ENCODE measurements at regions not wholly inside any gene's neighbourhood (a gene's known extent, or its start where the extent isn't known, plus 50 kb on each side); places are given as distances from the start of the nearest gene placed in this dataset.

DNA sequence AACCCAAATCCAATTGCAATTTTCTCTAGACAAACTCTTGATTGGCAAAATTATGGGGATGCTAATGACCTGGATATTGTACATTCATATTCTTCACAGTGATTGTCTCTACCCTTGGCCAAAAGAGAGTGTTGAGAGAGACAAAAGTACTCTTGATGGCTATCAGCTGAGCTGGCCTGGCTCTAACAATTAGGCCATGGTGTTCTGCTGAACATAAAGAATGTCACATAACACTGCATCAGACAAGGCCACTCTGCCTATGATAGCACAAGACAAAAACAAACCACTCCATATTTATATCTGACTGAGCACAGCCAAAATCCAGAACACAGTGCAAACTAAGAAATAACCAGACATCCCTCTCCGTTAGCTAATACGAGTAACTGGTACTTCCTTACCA, 101.7 kb downstream of the ADAMTS1 start:
- TF ChIP-seq, protein P1, sequence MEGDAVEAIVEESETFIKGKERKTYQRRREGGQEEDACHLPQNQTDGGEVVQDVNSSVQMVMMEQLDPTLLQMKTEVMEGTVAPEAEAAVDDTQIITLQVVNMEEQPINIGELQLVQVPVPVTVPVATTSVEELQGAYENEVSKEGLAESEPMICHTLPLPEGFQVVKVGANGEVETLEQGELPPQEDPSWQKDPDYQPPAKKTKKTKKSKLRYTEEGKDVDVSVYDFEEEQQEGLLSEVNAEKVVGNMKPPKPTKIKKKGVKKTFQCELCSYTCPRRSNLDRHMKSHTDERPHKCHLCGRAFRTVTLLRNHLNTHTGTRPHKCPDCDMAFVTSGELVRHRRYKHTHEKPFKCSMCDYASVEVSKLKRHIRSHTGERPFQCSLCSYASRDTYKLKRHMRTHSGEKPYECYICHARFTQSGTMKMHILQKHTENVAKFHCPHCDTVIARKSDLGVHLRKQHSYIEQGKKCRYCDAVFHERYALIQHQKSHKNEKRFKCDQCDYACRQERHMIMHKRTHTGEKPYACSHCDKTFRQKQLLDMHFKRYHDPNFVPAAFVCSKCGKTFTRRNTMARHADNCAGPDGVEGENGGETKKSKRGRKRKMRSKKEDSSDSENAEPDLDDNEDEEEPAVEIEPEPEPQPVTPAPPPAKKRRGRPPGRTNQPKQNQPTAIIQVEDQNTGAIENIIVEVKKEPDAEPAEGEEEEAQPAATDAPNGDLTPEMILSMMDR (IDR thresholded peaks at IDR 0.05) = no peak
- no peak for TF ChIP-seq POLR2A (IDR thresholded peaks at IDR 0.05)

Data from right lobe of liver (tissue), 4 donors.